Stimulated activated CD8-positive, alpha-beta memory T cell treated with anti-CD3 and anti-CD28 coated beads, Interleukin-12 subunit alpha, Interleukin-12 subunit beta, amount 100 ng/mL, for 1 hour (primary cell): ENCODE measurements at regions not wholly inside any gene's neighbourhood (a gene's known extent, or its start where the extent isn't known, plus 50 kb on each side); places are given as distances from the start of the nearest gene placed in this dataset.

Source experiments
- DNase-seq: peaks from one replicate; pipeline ENCODE4 v3.0.0-alpha.2; 2020; ENCODE audit warnings: low read depth

GRCh38 chr2:43105586-43106558 is 120.5 kb downstream of the ZFP36L2 start:
- DNase-seq = no peak

- no peak for DNase-seq
These were observed 121.6 kb downstream of the ZFP36L2 start for GRCh38 chr2:43104763-43105162.

- no peak for DNase-seq
These were observed 122.3 kb downstream of the ZFP36L2 start for GRCh38 chr2:43104106-43104505.

GRCh38 chr2:43103093-43103404 is 123.4 kb downstream of the ZFP36L2 start:
- no peak for DNase-seq

- no peak for DNase-seq
These were observed 123.9 kb downstream of the ZFP36L2 start for GRCh38 chr2:43102366-43103092.

GRCh38 chr2:43101751-43102150 is 124.7 kb downstream of the ZFP36L2 start:
- DNase-seq = no peak

- DNase-seq = no peak
These were observed 125.3 kb downstream of the ZFP36L2 start for GRCh38 chr2:43100883-43101662.

GRCh38 chr2:43100362-43100882 is 126.0 kb downstream of the ZFP36L2 start:
- DNase-seq = no peak

- DNase-seq = no peak
These were observed 126.6 kb downstream of the ZFP36L2 start for GRCh38 chr2:43099797-43100196.

GRCh38 chr2:43098539-43098938 is 127.9 kb downstream of the ZFP36L2 start:
- DNase-seq = no peak

GRCh38 chr2:43097644-43098408 is 128.6 kb downstream of the ZFP36L2 start:
- DNase-seq = no peak

- DNase-seq = no peak
These were observed 130.7 kb downstream of the ZFP36L2 start for GRCh38 chr2:43095533-43096295.

GRCh38 chr2:43092520-43093179 is 133.8 kb downstream of the ZFP36L2 start:
- DNase-seq = no peak

GRCh38 chr2:43090317-43090716 is 136.1 kb downstream of the ZFP36L2 start:
- DNase-seq = no peak

- no peak for DNase-seq
These were observed 138.0 kb downstream of the ZFP36L2 start for GRCh38 chr2:43088143-43089073.

- DNase-seq = no peak
These were observed 139.0 kb downstream of the ZFP36L2 start for GRCh38 chr2:43087413-43087812.

- DNase-seq = no peak
These were observed 139.8 kb downstream of the ZFP36L2 start for GRCh38 chr2:43086451-43087221.

- DNase-seq = no peak
These were observed 140.5 kb downstream of the ZFP36L2 start for GRCh38 chr2:43085929-43086328.
